ENCODE measurements at regions not wholly inside any gene's neighbourhood (a gene's known extent, or its start where the extent isn't known, plus 50 kb on each side); places are given as distances from the start of the nearest gene placed in this dataset.

GRCh38 chr12:75935539-75936242 is 95.9 kb downstream of the PHLDA1 start:
- Histone ChIP-seq H3K4me3 (no peak overlapping the region), H3K9ac (ENCODE audit: low read depth in 2 of 2, low read length in 2 of 2) (no peak overlapping the region), H3K9me3 (no peaks in the 10 kb centered on the region), H3K4me1 (no peaks in the 10 kb centered on the region), H3K36me3 (no peaks in the 10 kb centered on the region), H3K27me3 (no peaks in the 10 kb centered on the region), H3K27ac (no peak overlapping the region)
- TF ChIP-seq, protein P1, sequence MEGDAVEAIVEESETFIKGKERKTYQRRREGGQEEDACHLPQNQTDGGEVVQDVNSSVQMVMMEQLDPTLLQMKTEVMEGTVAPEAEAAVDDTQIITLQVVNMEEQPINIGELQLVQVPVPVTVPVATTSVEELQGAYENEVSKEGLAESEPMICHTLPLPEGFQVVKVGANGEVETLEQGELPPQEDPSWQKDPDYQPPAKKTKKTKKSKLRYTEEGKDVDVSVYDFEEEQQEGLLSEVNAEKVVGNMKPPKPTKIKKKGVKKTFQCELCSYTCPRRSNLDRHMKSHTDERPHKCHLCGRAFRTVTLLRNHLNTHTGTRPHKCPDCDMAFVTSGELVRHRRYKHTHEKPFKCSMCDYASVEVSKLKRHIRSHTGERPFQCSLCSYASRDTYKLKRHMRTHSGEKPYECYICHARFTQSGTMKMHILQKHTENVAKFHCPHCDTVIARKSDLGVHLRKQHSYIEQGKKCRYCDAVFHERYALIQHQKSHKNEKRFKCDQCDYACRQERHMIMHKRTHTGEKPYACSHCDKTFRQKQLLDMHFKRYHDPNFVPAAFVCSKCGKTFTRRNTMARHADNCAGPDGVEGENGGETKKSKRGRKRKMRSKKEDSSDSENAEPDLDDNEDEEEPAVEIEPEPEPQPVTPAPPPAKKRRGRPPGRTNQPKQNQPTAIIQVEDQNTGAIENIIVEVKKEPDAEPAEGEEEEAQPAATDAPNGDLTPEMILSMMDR (IDR thresholded peaks at IDR 0.05): no peak
- intact Hi-C loops (cut with DNase I): no loop called here
- no peak for DNase-seq

- Histone ChIP-seq H3K27ac (no peak overlapping the region), H3K9ac (ENCODE audit: low read depth in 2 of 2, low read length in 2 of 2) (no peak overlapping the region), H3K36me3 (no peaks in the 10 kb centered on the region), H3K4me3 (no peak overlapping the region), H3K27me3 (no peaks in the 10 kb centered on the region), H3K9me3 (no peaks in the 10 kb centered on the region), H3K4me1 (no peaks in the 10 kb centered on the region)
- intact Hi-C loops (cut with DNase I): no loop called here
- no peak for DNase-seq
- TF ChIP-seq, protein P1 (IDR thresholded peaks at IDR 0.05): no peak
These were observed 98.5 kb downstream of the PHLDA1 start for GRCh38 chr12:75933101-75933500.

- TF ChIP-seq, protein P1 (IDR thresholded peaks at IDR 0.05): no peak
- H3K27me3 ChIP-seq: no peaks in the 10 kb centered on the region
- intact Hi-C loops (cut with DNase I): no loop called here
- no peaks in the 10 kb centered on the region for H3K36me3 ChIP-seq
- no peak overlapping the region for H3K4me3 ChIP-seq
- no peak overlapping the region for H3K9ac ChIP-seq (ENCODE audit: low read depth in 2 of 2, low read length in 2 of 2)
- H3K9me3 ChIP-seq: no peaks in the 10 kb centered on the region
- no peak overlapping the region for H3K27ac ChIP-seq
- H3K4me1 ChIP-seq: no peaks in the 10 kb centered on the region
- no peak for DNase-seq
These were observed 99.3 kb downstream of the PHLDA1 start for GRCh38 chr12:75932241-75932640.

DNA sequence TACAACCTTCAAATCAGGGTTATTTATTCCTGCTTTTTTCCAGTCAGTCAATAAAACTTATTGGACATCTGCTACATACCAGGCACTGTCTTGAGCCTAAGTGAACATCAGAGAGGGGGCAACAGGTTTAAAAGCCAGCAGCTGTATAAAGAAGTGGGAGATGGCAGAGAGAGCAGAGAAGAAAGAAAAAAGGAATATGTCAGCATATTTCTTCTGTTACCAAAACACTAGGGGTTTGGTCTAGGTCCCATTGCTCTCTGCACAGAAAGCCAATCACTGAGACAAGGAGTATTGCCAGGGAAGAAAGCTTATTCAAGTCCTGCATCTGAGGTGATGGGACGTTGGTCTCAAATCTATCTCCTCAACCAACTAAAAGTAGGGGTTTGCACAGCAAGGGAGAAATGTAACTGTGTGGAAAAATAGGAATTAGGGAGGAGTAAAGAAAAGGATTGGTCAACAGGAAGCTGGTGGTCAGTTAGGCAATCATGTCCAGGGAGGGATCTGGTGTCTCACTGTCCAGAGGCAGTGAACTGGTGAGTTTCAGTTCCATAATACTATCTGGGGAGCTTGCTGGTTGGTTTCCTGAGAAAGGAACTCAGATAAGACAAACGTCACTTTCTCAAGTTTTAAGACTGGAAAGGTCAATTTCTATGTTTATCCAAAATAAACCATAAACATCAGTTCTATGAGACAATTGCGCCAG is 107.5 kb downstream of the PHLDA1 start:
- Histone ChIP-seq H3K9me3 (no peaks in the 10 kb centered on the region), H3K27me3 (no peaks in the 10 kb centered on the region), H3K4me3 (no peak overlapping the region), H3K4me1 (no peaks in the 10 kb centered on the region), H3K9ac (ENCODE audit: low read depth in 2 of 2, low read length in 2 of 2) (no peak overlapping the region), H3K27ac (no peak overlapping the region), H3K36me3 (no peaks in the 10 kb centered on the region)
- TF ChIP-seq, protein P1 (IDR thresholded peaks at IDR 0.05): no peak
- intact Hi-C loops (cut with DNase I): no loop called here
- DNase-seq: no peak

DNA sequence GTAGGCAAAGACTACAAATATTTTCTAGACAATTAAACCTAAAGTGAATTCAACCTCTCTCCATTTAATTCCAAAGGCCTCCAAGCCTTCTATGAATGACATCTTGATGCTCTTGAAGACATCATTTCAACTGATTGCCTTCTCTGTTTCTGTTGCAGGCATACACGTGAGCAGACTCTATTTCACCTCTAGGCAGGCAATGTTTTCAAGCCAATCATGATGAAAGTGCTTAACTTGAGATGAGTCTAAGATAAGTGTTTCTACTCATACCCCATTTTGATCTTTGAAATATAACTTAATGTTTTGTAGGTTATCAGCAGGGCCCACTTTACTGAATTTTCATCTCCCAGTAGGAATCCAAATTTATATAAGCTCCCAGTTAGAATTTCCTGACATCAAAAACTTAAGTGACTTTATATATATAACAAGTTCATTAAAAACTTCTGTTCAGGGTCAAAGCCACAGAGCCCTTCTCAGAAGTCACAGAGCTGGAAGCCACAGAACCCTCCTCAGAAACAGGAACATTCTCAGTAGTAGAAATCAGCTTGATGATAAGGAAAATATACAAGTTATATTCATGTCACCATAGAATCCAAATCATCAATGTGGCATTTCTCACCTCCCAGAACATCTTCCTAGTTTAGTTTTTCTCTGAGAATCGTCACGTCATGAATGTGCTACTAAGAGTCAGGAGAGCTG is 108.5 kb downstream of the PHLDA1 start:
- intact Hi-C loops (cut with DNase I): no loop called here

More for the DNA sequence above, 108.5 kb downstream of the PHLDA1 start:
- no peaks in the 10 kb centered on the region for H3K4me1 ChIP-seq
- no peak overlapping the region for H3K27ac ChIP-seq
- H3K9ac ChIP-seq (ENCODE audit: low read depth in 2 of 2, low read length in 2 of 2): no peak overlapping the region
- no peaks in the 10 kb centered on the region for H3K9me3 ChIP-seq
- TF ChIP-seq, protein P1 (IDR thresholded peaks at IDR 0.05): no peak
- H3K36me3 ChIP-seq: no peaks in the 10 kb centered on the region
- no peak for DNase-seq
- H3K4me3 ChIP-seq: no peak overlapping the region
- no peaks in the 10 kb centered on the region for H3K27me3 ChIP-seq

Data from colonic mucosa (tissue), 4 donors.